SK-N-SH (cell line): ENCODE measurements at regions not wholly inside any gene's neighbourhood (a gene's known extent, or its start where the extent isn't known, plus 50 kb on each side); places are given as distances from the start of the nearest gene placed in this dataset.

Experiments
- JUND ChIP-seq: IDR thresholded peaks from 2 replicates; pipeline ENCODE4 v1.4.0; 2012
- POLR2AphosphoS5 ChIP-seq: IDR thresholded peaks from 2 replicates; pipeline ENCODE4 v1.6.1; 2012; ENCODE audit warnings: low read depth, low read length
- RFX5 ChIP-seq: IDR thresholded peaks from 2 replicates; pipeline ENCODE4 v1.6.1; 2012; ENCODE audit warnings: mild to moderate bottlenecking, improper control_type of control experiment, low read length
- TAF1 ChIP-seq: IDR thresholded peaks from 2 replicates; pipeline ENCODE4 v1.6.1; 2012; ENCODE audit warnings: low read depth, mild to moderate bottlenecking, low read length, moderate library complexity, borderline replicate concordance
- TF ChIP-seq, protein P1 (sequence below): fragments of 200-600 bp; sonication (generic); IDR thresholded peaks from 2 replicates; pipeline ENCODE4 v1.6.1; 2017; ENCODE audit warnings: antibody characterized with exemption, mild to moderate bottlenecking, moderate library complexity
- TF ChIP-seq, protein P2 (sequence below): IDR thresholded peaks from 2 replicates; pipeline ENCODE4 v1.4.0; 2012; ENCODE audit warnings: low read depth

DNA sequence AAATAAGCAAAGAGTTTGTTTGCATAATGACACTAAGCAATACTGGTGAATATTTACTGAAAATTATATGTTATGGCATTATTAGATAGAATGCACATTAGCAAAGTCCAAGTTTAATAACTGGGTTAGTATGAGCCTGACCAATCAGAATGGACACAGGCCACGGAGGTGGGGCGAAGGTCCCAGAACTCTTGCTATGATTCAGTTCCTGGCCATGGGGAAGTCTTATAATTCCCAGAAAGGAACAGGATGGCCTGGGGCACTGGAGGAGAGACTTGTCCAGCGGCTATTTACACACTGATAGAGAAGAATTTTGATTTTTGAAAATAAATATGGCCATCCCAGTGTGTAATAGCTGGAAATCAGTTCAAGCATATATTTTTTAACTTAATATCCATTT is 372.0 kb downstream of the EFNB2 start:
- TF ChIP-seq, protein P1, sequence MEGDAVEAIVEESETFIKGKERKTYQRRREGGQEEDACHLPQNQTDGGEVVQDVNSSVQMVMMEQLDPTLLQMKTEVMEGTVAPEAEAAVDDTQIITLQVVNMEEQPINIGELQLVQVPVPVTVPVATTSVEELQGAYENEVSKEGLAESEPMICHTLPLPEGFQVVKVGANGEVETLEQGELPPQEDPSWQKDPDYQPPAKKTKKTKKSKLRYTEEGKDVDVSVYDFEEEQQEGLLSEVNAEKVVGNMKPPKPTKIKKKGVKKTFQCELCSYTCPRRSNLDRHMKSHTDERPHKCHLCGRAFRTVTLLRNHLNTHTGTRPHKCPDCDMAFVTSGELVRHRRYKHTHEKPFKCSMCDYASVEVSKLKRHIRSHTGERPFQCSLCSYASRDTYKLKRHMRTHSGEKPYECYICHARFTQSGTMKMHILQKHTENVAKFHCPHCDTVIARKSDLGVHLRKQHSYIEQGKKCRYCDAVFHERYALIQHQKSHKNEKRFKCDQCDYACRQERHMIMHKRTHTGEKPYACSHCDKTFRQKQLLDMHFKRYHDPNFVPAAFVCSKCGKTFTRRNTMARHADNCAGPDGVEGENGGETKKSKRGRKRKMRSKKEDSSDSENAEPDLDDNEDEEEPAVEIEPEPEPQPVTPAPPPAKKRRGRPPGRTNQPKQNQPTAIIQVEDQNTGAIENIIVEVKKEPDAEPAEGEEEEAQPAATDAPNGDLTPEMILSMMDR = no peak
- TF ChIP-seq RFX5 (no peak), JUND (no peak), POLR2AphosphoS5 (no peak), TAF1 (no peak)
- TF ChIP-seq, protein P2, sequence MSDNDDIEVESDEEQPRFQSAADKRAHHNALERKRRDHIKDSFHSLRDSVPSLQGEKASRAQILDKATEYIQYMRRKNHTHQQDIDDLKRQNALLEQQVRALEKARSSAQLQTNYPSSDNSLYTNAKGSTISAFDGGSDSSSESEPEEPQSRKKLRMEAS = no peak
